ENCODE measurements at regions not wholly inside any gene's neighbourhood (a gene's known extent, or its start where the extent isn't known, plus 50 kb on each side); places are given as distances from the start of the nearest gene placed in this dataset.
"Not testable (repeated sequence)": the region's sequence is repeated elsewhere in the genome, so short reads cannot be mapped to it uniquely, and the experiment has no call there.

DNA sequence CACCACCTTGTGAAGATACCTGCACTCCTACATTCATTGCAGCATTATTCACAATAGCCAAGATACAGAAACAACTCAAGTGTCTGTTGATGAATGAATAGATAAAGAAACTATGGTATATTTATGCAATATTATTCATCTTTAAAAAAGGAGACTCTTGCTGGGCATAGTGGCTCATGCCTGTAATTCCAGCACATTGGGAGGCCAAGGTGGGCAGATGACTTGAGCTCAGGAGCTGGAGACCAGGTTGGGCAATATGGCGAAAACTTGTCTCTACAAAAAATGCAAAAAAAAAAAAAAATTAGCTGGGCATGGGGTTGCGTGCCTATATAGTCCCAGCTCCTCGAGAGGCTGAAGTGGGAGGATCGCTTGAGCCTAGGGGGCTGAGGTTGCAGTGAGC, 119.8 kb downstream of the GJA1 start:
- no peak for DNase-seq
- no peaks in the 10 kb centered on the region for H3K27me3 ChIP-seq

DNA sequence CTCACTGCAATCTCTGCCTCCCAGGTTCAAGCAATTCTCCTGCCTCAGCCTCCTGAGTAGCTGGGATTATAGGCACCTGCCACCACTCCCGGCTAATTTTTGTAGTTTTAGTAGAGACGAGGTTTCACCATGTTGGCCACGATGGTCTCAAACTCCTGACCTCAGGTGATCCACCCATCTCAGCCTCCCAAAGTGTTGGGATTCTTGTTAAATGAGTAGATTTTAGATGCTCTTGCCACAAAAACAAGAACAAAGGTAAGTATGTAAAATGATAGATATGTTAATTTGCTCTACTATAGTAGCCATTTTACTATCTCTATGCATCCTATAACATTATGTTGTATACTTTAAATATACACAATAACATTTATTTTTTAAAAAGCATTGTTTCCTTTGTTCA, 120.7 kb downstream of the GJA1 start:
- H3K36me3 ChIP-seq; H3K4me3 ChIP-seq (ENCODE audit: low read depth, low read length); H3K27me3 ChIP-seq; DNase-seq; H3K9me3 ChIP-seq; H3K4me1 ChIP-seq: not testable (repeated sequence)

More for the DNA sequence above, 119.8 kb downstream of the GJA1 start:
- H3K4me1 ChIP-seq: no peaks in the 10 kb centered on the region
- no peak overlapping the region for H3K4me3 ChIP-seq (ENCODE audit: low read depth, low read length)
- no peaks in the 10 kb centered on the region for H3K9me3 ChIP-seq
- TF ChIP-seq, protein P1, sequence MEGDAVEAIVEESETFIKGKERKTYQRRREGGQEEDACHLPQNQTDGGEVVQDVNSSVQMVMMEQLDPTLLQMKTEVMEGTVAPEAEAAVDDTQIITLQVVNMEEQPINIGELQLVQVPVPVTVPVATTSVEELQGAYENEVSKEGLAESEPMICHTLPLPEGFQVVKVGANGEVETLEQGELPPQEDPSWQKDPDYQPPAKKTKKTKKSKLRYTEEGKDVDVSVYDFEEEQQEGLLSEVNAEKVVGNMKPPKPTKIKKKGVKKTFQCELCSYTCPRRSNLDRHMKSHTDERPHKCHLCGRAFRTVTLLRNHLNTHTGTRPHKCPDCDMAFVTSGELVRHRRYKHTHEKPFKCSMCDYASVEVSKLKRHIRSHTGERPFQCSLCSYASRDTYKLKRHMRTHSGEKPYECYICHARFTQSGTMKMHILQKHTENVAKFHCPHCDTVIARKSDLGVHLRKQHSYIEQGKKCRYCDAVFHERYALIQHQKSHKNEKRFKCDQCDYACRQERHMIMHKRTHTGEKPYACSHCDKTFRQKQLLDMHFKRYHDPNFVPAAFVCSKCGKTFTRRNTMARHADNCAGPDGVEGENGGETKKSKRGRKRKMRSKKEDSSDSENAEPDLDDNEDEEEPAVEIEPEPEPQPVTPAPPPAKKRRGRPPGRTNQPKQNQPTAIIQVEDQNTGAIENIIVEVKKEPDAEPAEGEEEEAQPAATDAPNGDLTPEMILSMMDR (IDR thresholded peaks at IDR 0.05; ENCODE audit: low read depth, low read length): no peak
- H3K36me3 ChIP-seq: no peaks in the 10 kb centered on the region

DNA sequence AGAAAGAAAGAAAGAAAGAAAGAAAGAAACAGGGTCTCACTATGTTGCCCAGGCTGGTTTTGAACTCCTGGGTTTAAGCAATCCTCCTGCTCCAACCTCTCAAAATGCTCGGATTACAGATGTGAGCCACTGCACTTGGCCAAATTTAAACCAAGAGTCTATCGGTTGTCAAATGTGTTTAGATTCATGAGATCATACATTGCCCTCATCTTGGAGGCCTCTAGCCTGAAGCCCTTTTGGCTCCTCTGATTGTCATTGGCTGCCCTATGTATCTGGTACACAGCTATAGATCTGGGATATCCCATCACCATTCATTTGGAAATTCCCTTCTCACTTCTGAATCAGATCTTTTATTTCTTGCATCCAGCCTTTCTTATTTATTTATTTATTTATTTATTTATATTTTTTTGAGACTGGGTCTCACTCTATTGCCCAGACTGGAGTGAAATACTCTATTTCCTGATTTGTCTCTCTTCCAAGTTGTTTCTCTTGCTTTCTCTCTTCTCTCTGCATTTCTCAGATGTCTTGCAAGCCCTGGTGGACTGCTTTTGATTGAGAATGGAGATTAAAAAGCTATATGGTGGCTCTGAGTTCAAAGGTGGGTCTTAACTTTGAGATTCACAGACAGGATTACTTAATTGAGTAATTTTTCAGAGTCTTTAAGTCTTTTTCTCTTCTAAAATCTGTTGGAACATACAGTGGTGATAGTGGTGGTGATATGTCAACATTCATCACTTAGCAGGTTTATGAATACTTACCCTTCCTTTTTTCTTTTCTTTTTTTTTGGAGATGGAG, 121.9 kb downstream of the GJA1 start:
- no peak for DNase-seq
- H3K4me3 ChIP-seq (ENCODE audit: low read depth, low read length): no peak overlapping the region
- no peaks in the 10 kb centered on the region for H3K9me3 ChIP-seq
- no peaks in the 10 kb centered on the region for H3K36me3 ChIP-seq
- TF ChIP-seq, protein P1 (IDR thresholded peaks at IDR 0.05; ENCODE audit: low read depth, low read length): no peak
- H3K4me1 ChIP-seq: no peaks in the 10 kb centered on the region
- H3K27me3 ChIP-seq: no peaks in the 10 kb centered on the region

DNA sequence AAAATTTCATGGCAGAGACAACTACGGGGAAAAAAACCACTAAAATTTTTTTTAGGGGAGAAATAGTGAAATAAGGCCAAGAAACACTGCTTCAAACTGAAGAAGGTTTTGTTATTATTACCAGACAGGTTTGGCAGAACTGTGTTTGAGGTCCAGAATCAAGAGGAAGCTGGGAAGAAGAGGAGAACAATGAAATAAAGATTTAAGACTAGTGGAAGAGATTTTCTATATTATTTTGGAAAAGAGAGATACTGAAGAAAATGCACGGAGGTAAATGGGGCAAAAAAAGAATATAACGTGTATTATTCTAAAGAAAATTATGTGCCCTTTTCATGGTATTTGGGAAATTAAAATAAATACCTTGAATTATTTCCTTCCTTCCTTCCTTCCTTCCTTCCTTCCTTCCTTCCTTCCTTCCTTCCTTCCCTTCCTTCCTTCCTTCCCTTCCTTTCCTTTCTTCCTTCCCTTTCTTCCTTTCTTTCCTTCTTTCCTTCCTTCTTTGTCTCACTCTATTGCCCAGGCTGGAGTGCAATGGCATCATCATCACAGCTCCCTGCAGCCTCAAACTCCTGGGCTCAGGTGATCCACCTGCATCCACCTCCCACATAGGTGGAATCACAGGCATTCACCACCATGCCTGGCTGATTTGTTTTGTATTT, 124.3 kb downstream of the GJA1 start:
- H3K4me1 ChIP-seq: no peaks in the 10 kb centered on the region
- no peaks in the 10 kb centered on the region for H3K36me3 ChIP-seq

DNA sequence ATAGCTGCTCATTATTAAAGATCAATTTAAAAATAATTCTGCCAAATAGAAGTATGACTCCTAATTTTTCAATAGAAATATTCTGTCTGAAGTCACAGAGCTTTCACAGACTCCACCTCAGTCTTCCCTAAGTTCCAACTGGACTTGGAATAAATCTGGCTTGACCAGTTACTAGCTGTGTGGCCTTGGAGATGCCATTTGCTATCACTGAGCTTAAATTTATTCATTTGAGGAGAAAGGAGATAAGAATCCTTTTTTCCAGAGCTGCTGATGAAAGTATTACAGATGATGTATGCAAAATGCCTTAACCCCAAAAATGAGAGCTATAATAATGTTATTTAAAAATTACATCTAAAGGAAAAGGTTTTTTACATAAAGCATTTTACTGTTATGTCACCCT, 125.0 kb downstream of the GJA1 start:
- no peaks in the 10 kb centered on the region for H3K9me3 ChIP-seq
- no peak for DNase-seq

More for the DNA sequence above, 124.3 kb downstream of the GJA1 start:
- Histone ChIP-seq H3K9me3 (no peaks in the 10 kb centered on the region), H3K27me3 (no peaks in the 10 kb centered on the region), H3K4me3 (ENCODE audit: low read depth, low read length) (no peak overlapping the region)
- no peak for DNase-seq
- TF ChIP-seq, protein P1 (IDR thresholded peaks at IDR 0.05; ENCODE audit: low read depth, low read length): no peak

DNA sequence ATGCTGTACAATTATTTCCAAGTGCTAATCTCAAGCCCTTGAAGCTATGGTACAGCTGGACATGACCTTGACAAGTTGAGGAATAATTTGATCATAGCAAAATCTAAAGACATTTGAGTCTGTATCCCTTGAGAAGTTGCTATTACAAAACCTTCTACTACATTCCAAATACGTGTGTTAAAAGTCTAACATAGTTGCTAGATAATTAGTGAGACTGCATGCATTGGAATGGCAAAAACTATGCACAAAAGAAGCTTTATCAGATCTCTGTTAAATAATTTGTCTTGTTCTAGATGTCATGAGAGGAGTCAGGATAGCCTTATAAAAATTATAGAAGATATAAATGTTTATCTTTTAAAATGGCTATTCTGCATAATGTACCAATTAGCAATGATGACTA, 127.8 kb downstream of the GJA1 start:
- TF ChIP-seq, protein P1 (IDR thresholded peaks at IDR 0.05; ENCODE audit: low read depth, low read length): no peak
- no peak for DNase-seq
- H3K36me3 ChIP-seq: no peaks in the 10 kb centered on the region
- H3K4me3 ChIP-seq (ENCODE audit: low read depth, low read length): no peak overlapping the region
- no peaks in the 10 kb centered on the region for H3K9me3 ChIP-seq
- no peaks in the 10 kb centered on the region for H3K4me1 ChIP-seq
- no peaks in the 10 kb centered on the region for H3K27me3 ChIP-seq

More for the DNA sequence above, 125.0 kb downstream of the GJA1 start:
- Histone ChIP-seq H3K36me3 (no peaks in the 10 kb centered on the region), H3K27me3 (no peaks in the 10 kb centered on the region), H3K4me3 (ENCODE audit: low read depth, low read length) (no peak overlapping the region), H3K4me1 (no peaks in the 10 kb centered on the region)
- TF ChIP-seq, protein P1 (IDR thresholded peaks at IDR 0.05; ENCODE audit: low read depth, low read length): no peak

DNA sequence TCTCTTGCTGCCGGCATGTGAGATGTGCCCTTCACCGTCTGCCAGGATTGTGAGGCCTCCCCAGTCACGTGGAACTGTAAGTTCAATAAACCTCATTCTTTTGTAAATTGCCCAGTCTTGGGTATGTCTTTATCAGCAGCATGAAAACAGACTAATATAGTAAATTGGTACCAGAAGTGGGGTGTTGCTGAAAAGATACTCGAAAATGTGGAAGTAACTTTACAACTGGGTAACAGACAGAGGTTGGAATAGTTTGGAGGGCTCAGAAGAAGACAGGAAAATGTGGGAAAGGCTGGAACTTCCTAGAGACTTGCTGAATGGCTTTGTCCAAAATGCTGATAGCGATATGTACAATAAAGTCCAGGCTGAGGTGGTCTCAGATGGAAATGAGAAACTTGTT, 129.1 kb downstream of the GJA1 start:
- not testable (repeated sequence) for H3K4me3 ChIP-seq (ENCODE audit: low read depth, low read length); H3K9me3 ChIP-seq; H3K27me3 ChIP-seq; H3K4me1 ChIP-seq; H3K36me3 ChIP-seq; DNase-seq

Data from BE2C (cell line).